ENCODE measurements at regions not wholly inside any gene's neighbourhood (a gene's known extent, or its start where the extent isn't known, plus 50 kb on each side); places are given as distances from the start of the nearest gene placed in this dataset.

- Histone ChIP-seq H4K5ac (ENCODE audit: insufficient read length, low read depth, low read length) (no peak overlapping the region), H3K18ac (ENCODE audit: extremely low read depth, low read length) (no peak overlapping the region), H3K36me3 (ENCODE audit: control insufficient read depth in 2 of 4, insufficient read depth in 4 of 4, low read length in 3 of 4) (no peaks in the 10 kb centered on the region), H3K79me2 (ENCODE audit: control insufficient read depth in 1 of 2, insufficient read depth in 2 of 2, low read length in 2 of 2) (no peaks in the 10 kb centered on the region), H4K91ac (replicated peaks; ENCODE audit: insufficient read length, low read length) (no peak overlapping the region), H3K27ac (ENCODE audit: low read depth, low read length) (no peak overlapping the region), H2BK120ac (replicated peaks; ENCODE audit: low read depth, low read length) (no peak overlapping the region), H3K9me3 (ENCODE audit: insufficient read depth in 2 of 2, low read depth in 1 of 2, low read length in 1 of 2) (no peaks in the 10 kb centered on the region), H2BK12ac (ENCODE audit: low read depth, low read length) (no peak overlapping the region), H2BK20ac (ENCODE audit: low read length) (no peak overlapping the region), H2BK15ac (ENCODE audit: low read length) (no peak overlapping the region), H3K4me1 (replicated peaks in 1 of 4; ENCODE audit: control insufficient read depth in 3 of 4, insufficient read depth in 4 of 4, low read length in 3 of 4) (0 out of 7 replicates have a peak, but pooled peaks cover 0 to 2% (median 0%) of the 10 kb centered on the region in 4 experiments), H3K56ac (replicated peaks; ENCODE audit: insufficient read length, low read depth, low read length) (no peak overlapping the region), H3K79me1 (ENCODE audit: low read depth, low read length) (no peaks in the 10 kb centered on the region), H4K20me1 (replicated peaks in 1 of 2; ENCODE audit: control insufficient read depth in 1 of 2, insufficient read depth in 2 of 2, low read length in 2 of 2) (no peaks in the 10 kb centered on the region), H3K23ac (ENCODE audit: insufficient read length) (no peak overlapping the region), H3K4ac (replicated peaks; ENCODE audit: insufficient read length, low read depth, low read length) (no peak overlapping the region), H4K8ac (ENCODE audit: extremely low read depth, insufficient read depth, low read length) (no peak overlapping the region), H2BK5ac (ENCODE audit: low read depth, low read length) (no peak overlapping the region), H2AFZ (ENCODE audit: low read length) (no peak overlapping the region; the same call in 1 of the 2 replicates), H3K4me3 (ENCODE audit: extremely low read depth in 1 of 4, insufficient read depth in 2 of 4, low read depth in 3 of 4, low read length in 4 of 4) (no peak overlapping the region), H3K27me3 (replicated peaks in 1 of 4; ENCODE audit: control insufficient read depth in 3 of 4, extremely low read depth in 1 of 4, insufficient read depth in 3 of 4, low read length in 3 of 4) (no peaks in the 10 kb centered on the region), H3K9ac (replicated peaks in 1 of 4; ENCODE audit: extremely low read depth in 1 of 4, low read depth in 3 of 4, low read length in 3 of 4) (no peak overlapping the region), H3K4me2 (ENCODE audit: insufficient read depth in 1 of 2, low read depth in 2 of 2, low read length in 2 of 2) (no peak overlapping the region), H3K23me2 (ENCODE audit: low read depth, low read length) (no peaks in the 10 kb centered on the region), H2AK5ac (ENCODE audit: low read depth, low read length) (no peak overlapping the region), H3K14ac (ENCODE audit: insufficient read length) (no peak overlapping the region)
- WGBS, 2 experiments (ENCODE audit: extremely low coverage in 1 of 2, insufficient coverage in 1 of 2, insufficient read length in 1 of 2, insufficient replicate concordance in 2 of 2, low coverage in 1 of 2, low lambda C conversion rate in 2 of 2, missing lambda C conversion rate in 1 of 2): 89% methylated on average over 3 of the region's 3 CpGs; no CpG with 5 or more reads in 1 of the 2 experiments
- FAIRE-seq: no peak
- DNase-seq (ENCODE audit: low read depth in 1 of 2, low spot score in 2 of 2): no peak
- TF ChIP-seq CHD2 (IDR thresholded peaks at IDR 0.05; ENCODE audit: low read length) (no peak), ATF2 (IDR thresholded peaks at IDR 0.05; ENCODE audit: low read length) (no peak), TCF12 (IDR thresholded peaks at IDR 0.05; ENCODE audit: low read depth, low read length) (no peak), CBX5 (IDR thresholded peaks at IDR 0.05; ENCODE audit: low read depth, low read length) (no peak), POLR2AphosphoS5 (IDR thresholded peaks at IDR 0.05; ENCODE audit: low read depth, low read length) (no peak), GABPA (IDR thresholded peaks at IDR 0.05; ENCODE audit: borderline replicate concordance, insufficient read depth, low read length) (no peak), MAFK (IDR thresholded peaks at IDR 0.05; ENCODE audit: low read depth, low read length) (no peak), SAP30 (IDR thresholded peaks at IDR 0.05; ENCODE audit: insufficient read depth, insufficient replicate concordance, low read length) (no peak), BACH1 (IDR thresholded peaks at IDR 0.05; ENCODE audit: low read length) (no peak), CEBPB (IDR thresholded peaks at IDR 0.05; ENCODE audit: low read depth, low read length) (no peak), RXRA (IDR thresholded peaks at IDR 0.05; ENCODE audit: insufficient read depth, low read depth, low read length) (no peak)
- POLR2A ChIA-PET (ENCODE audit: partially characterized antibody): no interaction called here
- CTCF ChIA-PET (ENCODE audit: partially characterized antibody): no interaction called here
Measured at GRCh38 chr3:94645790-94646189, 582.9 kb downstream of the NSUN3 start.

Measured in H1 (cell line).